ENCODE measurements at regions not wholly inside any gene's neighbourhood (a gene's known extent, or its start where the extent isn't known, plus 50 kb on each side); places are given as distances from the start of the nearest gene placed in this dataset.

DNA sequence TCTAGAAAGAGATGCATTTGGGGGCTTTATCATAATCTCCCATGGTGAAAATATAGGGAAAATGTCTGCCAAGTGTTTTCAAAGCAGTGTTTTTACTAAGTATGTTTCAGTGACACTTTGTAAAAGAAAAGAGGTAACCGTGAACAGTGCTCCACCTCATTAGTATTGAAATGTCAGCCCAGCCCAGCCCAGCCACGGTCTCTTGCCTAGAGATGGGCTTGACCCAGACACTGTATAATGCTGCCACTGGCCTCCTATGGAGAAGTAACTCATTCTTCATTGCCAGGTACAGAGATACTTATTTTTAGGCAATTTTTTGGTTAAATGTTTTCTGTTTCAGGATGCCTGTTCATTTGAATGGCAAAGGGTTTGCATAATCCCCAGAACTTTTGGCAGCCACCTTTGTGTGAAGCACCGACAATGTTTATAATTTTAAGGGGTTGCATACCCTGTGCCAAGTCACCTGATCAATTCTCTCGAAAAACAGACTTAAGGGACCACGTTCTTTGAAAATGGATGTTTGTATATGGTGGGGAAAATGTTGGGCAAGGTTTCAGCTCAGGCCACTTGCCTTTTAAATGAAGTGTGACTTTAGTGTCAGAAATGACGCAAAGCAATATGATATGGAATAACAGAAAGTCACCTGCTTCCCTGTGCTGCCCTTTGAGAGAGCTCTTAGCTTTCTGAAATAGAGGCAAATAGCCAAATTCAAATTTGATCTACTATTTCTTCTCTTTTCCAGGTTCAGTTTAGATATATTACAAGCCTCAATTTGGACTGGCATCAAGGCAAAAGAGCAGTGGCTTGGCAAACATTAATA lies 314.5 kb upstream of the RGPD4 start:
- TF ChIP-seq, protein P1, sequence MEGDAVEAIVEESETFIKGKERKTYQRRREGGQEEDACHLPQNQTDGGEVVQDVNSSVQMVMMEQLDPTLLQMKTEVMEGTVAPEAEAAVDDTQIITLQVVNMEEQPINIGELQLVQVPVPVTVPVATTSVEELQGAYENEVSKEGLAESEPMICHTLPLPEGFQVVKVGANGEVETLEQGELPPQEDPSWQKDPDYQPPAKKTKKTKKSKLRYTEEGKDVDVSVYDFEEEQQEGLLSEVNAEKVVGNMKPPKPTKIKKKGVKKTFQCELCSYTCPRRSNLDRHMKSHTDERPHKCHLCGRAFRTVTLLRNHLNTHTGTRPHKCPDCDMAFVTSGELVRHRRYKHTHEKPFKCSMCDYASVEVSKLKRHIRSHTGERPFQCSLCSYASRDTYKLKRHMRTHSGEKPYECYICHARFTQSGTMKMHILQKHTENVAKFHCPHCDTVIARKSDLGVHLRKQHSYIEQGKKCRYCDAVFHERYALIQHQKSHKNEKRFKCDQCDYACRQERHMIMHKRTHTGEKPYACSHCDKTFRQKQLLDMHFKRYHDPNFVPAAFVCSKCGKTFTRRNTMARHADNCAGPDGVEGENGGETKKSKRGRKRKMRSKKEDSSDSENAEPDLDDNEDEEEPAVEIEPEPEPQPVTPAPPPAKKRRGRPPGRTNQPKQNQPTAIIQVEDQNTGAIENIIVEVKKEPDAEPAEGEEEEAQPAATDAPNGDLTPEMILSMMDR (IDR thresholded peaks at IDR 0.05), result no peak
- TF ChIP-seq POLR2AphosphoS5 (IDR thresholded peaks at IDR 0.05), result no peak
- TF ChIP-seq POLR2A (IDR thresholded peaks at IDR 0.05), result no peak
